HG03159 (cell line): ENCODE measurements at regions not wholly inside any gene's neighbourhood (a gene's known extent, or its start where the extent isn't known, plus 50 kb on each side); places are given as distances from the start of the nearest gene placed in this dataset.
"Not testable (repeated sequence)": the region's sequence is repeated elsewhere in the genome, so short reads cannot be mapped to it uniquely, and the experiment has no call there.

Source experiments
- ATAC-seq: cut with Tn5 transposase; IDR thresholded peaks from one replicate; pipeline ENCODE4 v1.9.1; 2021; ENCODE audit warnings: mild to moderate bottlenecking, moderate library complexity; ENCODE audit not compliant: unreplicated experiment

GRCh38 chr15:26084771-26085170, 221.6 kb upstream of the ATP10A start:
- ATAC-seq: no peak

DNA sequence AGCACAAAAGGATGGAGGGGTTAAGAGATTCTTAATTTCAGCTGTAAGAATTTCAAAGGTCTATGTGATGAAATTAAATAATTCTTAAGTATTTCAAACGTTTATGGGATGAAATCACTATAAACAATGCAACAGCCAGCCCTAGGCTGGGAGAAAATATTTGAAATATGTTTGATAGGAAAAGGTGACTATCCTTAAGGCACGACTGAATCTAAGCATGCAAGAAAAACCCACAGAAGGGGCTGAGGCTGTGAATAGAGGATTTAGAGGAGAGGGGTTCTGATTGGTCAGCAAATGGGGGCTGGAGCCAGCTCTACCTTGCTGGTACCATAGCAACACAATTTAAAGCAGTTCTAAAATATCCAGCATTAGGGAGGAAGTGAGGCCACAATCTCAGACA, 220.8 kb upstream of the ATP10A start:
- no peak for ATAC-seq

DNA sequence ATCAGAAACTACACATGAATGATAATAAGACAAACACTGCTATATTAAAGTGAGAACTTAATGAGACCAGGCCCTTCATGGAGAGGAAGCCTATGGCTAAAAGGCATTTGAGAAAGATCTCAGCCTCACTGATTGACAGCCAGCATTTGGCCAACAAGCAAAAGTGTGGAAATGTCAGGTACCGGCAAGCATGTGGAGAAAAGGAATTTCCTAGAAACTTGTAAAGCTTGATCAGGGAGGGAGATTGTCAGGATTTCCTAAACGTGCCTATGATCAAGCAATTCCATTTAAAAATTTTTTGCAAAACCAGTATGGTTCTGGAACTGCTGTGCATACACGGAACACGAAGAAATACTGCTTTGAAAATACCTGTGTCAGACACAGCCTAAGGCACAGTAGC, 220.3 kb upstream of the ATP10A start:
- no peak for ATAC-seq

- ATAC-seq: peak; percentile 94
Measured at GRCh38 chr15:26082221-26083109, 219.3 kb upstream of the ATP10A start.

DNA sequence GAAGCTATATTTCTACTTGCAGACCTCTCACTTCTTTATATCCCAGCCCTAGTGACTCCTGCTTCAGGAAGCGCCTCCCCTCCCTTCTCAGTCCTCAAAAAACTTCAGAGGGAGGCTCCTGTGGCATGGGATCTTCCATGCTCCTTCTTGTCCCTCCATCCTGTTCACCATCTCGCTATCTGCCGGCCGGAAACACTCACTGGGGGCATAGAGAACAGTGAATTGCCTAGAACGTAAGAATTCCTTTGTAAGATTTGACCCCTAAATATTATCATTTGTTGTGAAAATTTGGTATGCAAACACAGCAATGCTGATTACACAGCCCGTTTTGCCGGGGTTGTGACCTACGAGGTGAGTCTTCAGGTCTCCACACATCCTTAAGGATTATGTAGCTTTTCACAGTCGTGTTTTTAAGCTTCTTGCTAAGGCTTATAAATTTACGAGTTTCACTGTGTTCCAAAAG, 218.7 kb upstream of the ATP10A start:
- no peak for ATAC-seq

- ATAC-seq: no peak
Measured at GRCh38 chr15:26075770-26076169, 212.6 kb upstream of the ATP10A start.

DNA sequence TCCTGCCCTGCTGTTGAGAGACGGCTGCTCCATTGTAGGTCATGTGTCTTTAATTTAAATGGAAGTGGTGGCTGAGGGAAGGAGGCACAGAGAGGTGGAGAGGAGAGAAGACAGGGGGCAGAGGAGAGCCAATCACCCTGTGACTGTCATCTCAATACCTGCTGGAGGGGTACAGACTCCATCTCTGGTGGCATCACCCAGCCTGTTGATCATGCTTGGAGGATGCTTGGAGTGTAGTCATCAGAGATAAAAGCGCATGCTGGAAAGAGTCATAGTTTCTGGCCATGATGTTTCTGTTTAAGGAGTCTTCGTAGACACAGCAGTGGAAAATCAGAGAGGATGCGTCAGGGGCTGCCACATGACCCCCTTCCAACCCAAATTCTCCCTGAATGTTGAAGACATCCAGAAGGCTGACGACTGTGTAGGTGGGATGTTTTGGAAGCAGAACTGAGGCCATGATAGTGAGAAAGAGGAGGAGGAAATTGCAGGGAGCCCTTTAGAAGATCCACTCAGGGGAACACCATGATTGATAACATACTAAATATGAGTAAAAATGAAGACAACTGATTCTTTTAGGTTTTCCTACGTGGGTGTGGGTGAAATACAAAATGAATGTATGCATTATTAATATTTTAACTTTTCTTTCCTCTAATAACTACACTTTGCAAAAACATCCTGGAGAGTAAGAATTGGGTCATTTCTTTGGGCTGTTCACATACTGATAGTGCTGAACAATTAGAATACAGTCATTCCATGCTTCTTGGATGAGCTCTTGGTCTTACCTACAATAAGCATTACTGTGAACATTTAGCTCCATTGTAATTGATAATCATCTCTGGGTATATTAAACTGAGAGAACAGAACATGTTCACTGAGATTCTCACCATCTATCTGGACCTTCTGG, 210.6 kb upstream of the ATP10A start:
- no peak for ATAC-seq

GRCh38 chr15:26070095-26070532, 207.0 kb upstream of the ATP10A start:
- ATAC-seq: no peak

GRCh38 chr15:26069231-26069641, 206.1 kb upstream of the ATP10A start:
- ATAC-seq: no peak

DNA sequence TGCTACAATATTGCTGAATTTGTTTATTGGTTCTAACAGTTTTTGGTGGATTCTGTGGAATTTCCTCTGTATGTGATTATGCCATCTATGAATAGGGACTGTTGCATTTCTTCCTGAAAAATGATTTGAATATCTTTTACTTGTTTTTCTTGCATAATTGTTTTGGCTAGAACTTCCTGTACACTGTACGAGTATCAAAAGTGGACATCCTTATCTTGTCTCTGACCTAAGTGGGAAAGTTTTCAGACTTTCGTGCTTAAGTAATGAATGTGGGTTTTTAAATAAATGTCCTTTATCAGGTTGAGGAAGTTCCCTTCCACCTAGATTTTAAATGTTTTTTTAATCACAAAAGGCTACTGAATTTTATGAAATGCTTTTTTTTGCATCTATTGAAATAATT, 203.8 kb upstream of the ATP10A start:
- no peak for ATAC-seq

DNA sequence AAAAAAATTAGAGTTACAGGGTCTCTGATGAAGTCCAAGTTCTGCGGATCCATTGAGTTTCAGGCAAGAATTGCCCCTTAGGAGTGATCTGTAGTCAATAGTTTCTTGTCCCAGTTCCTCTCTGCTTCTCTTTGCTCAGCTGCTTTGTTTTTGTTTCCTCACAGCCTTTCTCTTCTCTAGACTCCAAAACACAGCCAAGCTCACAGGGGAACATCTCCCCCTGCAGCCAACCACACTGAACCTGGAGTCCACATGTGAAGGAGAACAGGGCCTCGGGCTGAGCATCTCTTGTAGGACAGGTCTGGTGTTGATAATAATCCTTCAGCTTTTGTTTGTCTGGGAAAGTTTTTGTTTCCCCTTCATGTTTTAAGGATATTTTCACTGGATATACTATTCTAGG, 202.6 kb upstream of the ATP10A start:
- no peak for ATAC-seq

DNA sequence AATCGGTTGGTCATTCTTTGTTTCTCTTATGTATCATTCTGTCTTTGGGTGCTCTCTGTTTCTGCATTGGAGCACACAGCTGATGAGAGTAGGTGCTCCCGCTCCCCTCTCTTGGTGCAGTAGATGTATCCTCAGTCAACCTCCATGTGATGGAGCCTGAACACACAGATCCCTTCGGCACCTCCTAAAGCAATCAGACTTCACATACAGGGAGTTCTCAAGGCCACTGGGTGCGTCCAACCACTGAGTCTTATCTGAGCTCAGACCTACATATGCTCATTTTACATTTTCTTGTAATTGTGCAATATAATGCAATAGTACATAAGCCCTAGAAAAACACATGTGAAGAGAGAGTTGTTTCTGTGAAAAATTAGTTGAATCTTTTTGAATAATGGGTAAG, 198.1 kb upstream of the ATP10A start:
- no peak for ATAC-seq

GRCh38 chr15:26056766-26057165, 193.6 kb upstream of the ATP10A start:
- ATAC-seq: not testable (repeated sequence)

- ATAC-seq: no peak
Measured at GRCh38 chr15:26051761-26052675, 188.9 kb upstream of the ATP10A start.

DNA sequence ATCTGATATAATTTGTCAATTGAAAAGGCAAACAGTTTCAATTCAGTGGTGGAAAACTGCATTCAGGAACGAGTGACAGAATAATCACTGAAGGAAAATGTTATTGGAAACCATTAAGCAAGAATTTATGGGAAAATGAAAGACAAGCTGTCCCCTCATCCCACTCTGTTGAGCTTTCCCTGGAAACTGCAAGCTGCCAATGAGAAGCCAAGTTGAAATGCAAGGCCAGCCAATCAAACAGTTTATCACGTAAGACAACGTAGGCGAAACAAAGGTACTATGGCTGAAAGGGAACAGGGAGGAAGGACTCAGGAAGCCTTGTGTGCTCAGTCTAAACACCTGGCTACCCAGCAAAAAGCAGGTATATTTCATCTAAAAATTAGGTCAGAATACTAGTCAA, 187.9 kb upstream of the ATP10A start:
- no peak for ATAC-seq

GRCh38 chr15:26049900-26050657, 187.0 kb upstream of the ATP10A start:
- no peak for ATAC-seq

DNA sequence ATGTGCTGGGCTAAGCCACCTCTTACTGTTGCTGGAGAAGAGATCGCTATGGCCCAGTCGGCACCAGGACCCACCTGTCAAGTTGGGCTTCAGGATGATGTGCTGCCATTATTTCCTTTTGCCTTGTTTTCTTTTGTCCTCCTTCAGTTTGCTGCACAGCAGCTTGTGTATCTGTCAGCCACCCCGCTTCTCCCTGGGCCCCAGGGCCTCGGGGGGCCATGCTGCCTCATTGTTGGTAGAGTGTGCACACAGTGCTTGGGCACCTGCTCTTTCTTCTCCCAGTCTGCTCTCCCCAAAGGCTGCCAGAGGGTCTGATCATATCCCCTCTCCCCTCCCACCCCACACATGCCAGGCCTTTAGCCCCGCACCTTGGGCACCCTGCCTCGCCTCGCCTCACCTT, 185.5 kb upstream of the ATP10A start:
- no peak for ATAC-seq

DNA sequence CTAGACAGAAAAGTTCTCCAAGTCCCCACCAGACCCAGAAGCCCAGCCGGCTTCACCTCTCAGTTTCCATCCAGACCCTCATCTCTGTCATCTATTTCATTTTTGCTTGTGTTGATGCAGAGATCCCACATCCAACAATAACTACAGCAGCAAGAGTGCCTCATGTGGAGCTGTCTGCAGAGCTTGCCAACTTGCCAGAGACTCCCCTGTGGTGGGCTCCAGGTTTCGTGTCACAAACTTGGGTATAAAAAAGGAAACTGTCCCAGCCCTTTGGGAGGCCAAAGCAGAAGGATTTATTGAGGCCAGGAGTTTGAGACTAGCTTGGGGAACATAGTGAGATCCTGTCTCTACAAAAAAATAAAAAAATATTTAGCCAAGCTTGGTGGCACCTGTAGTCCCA, 182.4 kb upstream of the ATP10A start:
- ATAC-seq: no peak

DNA sequence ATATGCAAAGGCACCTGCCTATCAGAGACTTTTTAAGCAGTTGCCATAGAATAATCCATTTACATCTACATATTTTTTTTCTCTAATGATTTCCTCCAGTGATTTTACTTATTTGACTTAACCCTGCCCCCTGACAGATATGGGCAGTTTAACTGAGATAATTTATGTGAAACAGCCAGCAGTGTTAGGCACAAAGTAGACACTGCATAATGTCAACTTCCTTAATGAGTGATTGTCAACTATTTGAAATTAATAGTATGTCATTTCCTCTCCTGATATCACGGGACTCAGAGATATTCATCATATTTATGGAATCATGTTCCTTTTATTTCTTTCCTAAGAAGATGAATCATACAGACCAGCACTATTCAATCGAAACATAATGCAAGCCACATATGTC, 179.9 kb upstream of the ATP10A start:
- no peak for ATAC-seq

- no peak for ATAC-seq
Measured at GRCh38 chr15:26038693-26039092, 175.6 kb upstream of the ATP10A start.
